ENCODE measurements at regions not wholly inside any gene's neighbourhood (a gene's known extent, or its start where the extent isn't known, plus 50 kb on each side); places are given as distances from the start of the nearest gene placed in this dataset.

GRCh38 chr1:221793439-221794078, 51.7 kb upstream of the DUSP10 start:
- TF ChIP-seq CTCF (IDR thresholded peaks at IDR 0.05) (no peak), POLR2A (IDR thresholded peaks at IDR 0.05) (no peak)
